ENCODE measurements at regions not wholly inside any gene's neighbourhood (a gene's known extent, or its start where the extent isn't known, plus 50 kb on each side); places are given as distances from the start of the nearest gene placed in this dataset.
A peak's percentile ranks its signal among the peaks of the same experiment; 100 is the strongest.

- no peak overlapping the region for H3K4me3 ChIP-seq (ENCODE audit: low read depth, low read length)
- TF ChIP-seq CTCF (IDR thresholded peaks at IDR 0.05; ENCODE audit: low read depth, low read length, missing control alignments), result no peak
- DNase-seq (ENCODE audit: low read depth), result no peak
- in situ Hi-C loops (cut with HindIII; ENCODE audit: low sequenced_read_pairs), result no loop called here
These were observed 55.6 kb upstream of the ABCB5 start for GRCh38 chr7:20559883-20560282.

- no peak overlapping the region for H3K4me3 ChIP-seq (ENCODE audit: low read depth, low read length)
- in situ Hi-C loops (cut with HindIII; ENCODE audit: low sequenced_read_pairs), result no loop called here
- no peak for DNase-seq (ENCODE audit: low read depth)
- TF ChIP-seq CTCF (IDR thresholded peaks at IDR 0.05; ENCODE audit: low read depth, low read length, missing control alignments), result no peak
These were observed 54.9 kb upstream of the ABCB5 start for GRCh38 chr7:20560325-20561180.

GRCh38 chr7:20561466-20561865 is 54.0 kb upstream of the ABCB5 start:
- DNase-seq (ENCODE audit: low read depth), result no peak
- in situ Hi-C loops (cut with HindIII; ENCODE audit: low sequenced_read_pairs), result no loop called here
- H3K4me3 ChIP-seq (ENCODE audit: low read depth, low read length), result no peak overlapping the region
- no peak for TF ChIP-seq CTCF (IDR thresholded peaks at IDR 0.05; ENCODE audit: low read depth, low read length, missing control alignments)

- H3K4me3 ChIP-seq (ENCODE audit: low read depth, low read length), result no peak overlapping the region
- TF ChIP-seq CTCF (IDR thresholded peaks at IDR 0.05; ENCODE audit: low read depth, low read length, missing control alignments), result no peak
- DNase-seq (ENCODE audit: low read depth), result peak; percentile 18
- in situ Hi-C loops (cut with HindIII; ENCODE audit: low sequenced_read_pairs), result no loop called here
These were observed 53.6 kb upstream of the ABCB5 start for GRCh38 chr7:20561908-20562307.

- no peak overlapping the region for H3K4me3 ChIP-seq (ENCODE audit: low read depth, low read length)
- no peak for DNase-seq (ENCODE audit: low read depth)
- in situ Hi-C loops (cut with HindIII; ENCODE audit: low sequenced_read_pairs), result no loop called here
- no peak for TF ChIP-seq CTCF (IDR thresholded peaks at IDR 0.05; ENCODE audit: low read depth, low read length, missing control alignments)
These were observed 53.0 kb upstream of the ABCB5 start for GRCh38 chr7:20562461-20562860.
